Natural killer cell (primary cell): ENCODE measurements at regions not wholly inside any gene's neighbourhood (a gene's known extent, or its start where the extent isn't known, plus 50 kb on each side); places are given as distances from the start of the nearest gene placed in this dataset.

ENCODE experiments used
- ATAC-seq, 3 donors: fragments of 150-1000 bp in 2 of 3; fragments of 200-7000 bp in 1 of 3; cut with Tn5 transposase; 1 replicate in 1 of 3; 2 replicates in 2 of 3; pipeline ENCODE4 v1.10.0; 2021; ENCODE audit warnings: mild to moderate bottlenecking in 2 of 3, moderate library complexity in 2 of 3
- DNase-seq, 2 donors: peaks; one replicate each; pipeline versions ENCODE4 v3.0.0 to v3.0.0-alpha.2; 2013 to 2021; ENCODE audit warnings: mixed read lengths in 1 of 2
- H3K27ac ChIP-seq: one replicate; pipeline ENCODE4 v1.5.1; 2013; ENCODE audit warnings: mild to moderate bottlenecking, low read length
- H3K27me3 ChIP-seq: one replicate; pipeline ENCODE4 v1.6.1; 2013; ENCODE audit warnings: low read length; ENCODE audit not compliant: control insufficient read depth, insufficient read depth
- H3K36me3 ChIP-seq: one replicate; pipeline ENCODE4 v1.6.1; 2013; ENCODE audit warnings: low read length; ENCODE audit not compliant: control insufficient read depth, insufficient read depth
- H3K4me1 ChIP-seq: one replicate; pipeline ENCODE4 v1.6.1; 2013; ENCODE audit warnings: low read length; ENCODE audit not compliant: control insufficient read depth, insufficient read depth
- H3K4me3 ChIP-seq: one replicate; pipeline ENCODE4 v1.5.1; 2013; ENCODE audit warnings: low read length
- H3K9me3 ChIP-seq: one replicate; pipeline ENCODE4 v1.6.1; 2013; ENCODE audit warnings: low read length; ENCODE audit not compliant: control insufficient read depth, insufficient read depth
- H3K27ac Mint-ChIP-seq, 2 donors: one replicate each; pipeline ENCODE4 v1.8.0; 2022; ENCODE audit warnings: mild to moderate bottlenecking in 2 of 2, mixed read lengths in 2 of 2, moderate library complexity in 1 of 2
- H3K27me3 Mint-ChIP-seq, 2 donors: one replicate each; pipeline ENCODE4 v1.8.0; 2022; ENCODE audit warnings: low read depth in 2 of 2, mixed read lengths in 2 of 2
- H3K36me3 Mint-ChIP-seq: one replicate; pipeline ENCODE4 v1.8.0; 2022; ENCODE audit warnings: mixed read lengths
- H3K4me1 Mint-ChIP-seq, 2 donors: one replicate each; pipeline ENCODE4 v1.8.0; 2022; ENCODE audit warnings: mixed read lengths in 2 of 2
- H3K4me3 Mint-ChIP-seq: one replicate; pipeline ENCODE4 v1.8.0; 2022; ENCODE audit warnings: mild to moderate bottlenecking, moderate library complexity, mixed read lengths
- H3K9me3 Mint-ChIP-seq, 2 donors: one replicate each; pipeline ENCODE4 v1.8.0; 2022; ENCODE audit warnings: mixed read lengths in 2 of 2
- CTCF ChIP-seq: fragments of 200-600 bp; IDR thresholded peaks from one replicate; pipeline ENCODE4 v1.8.0; 2022; ENCODE audit warnings: antibody characterized with exemption
- whole genome bisulfite sequencing: methylation state at CpG from one replicate; pipeline ENCODE4 v1.1.7; 2013; ENCODE audit warnings: missing lambda C conversion rate; ENCODE audit not compliant: insufficient coverage; 5-methylcytosine and 5-hydroxymethylcytosine counted together
- intact Hi-C: fragments of 100-400 bp; cut with micrococcal nuclease; formaldehyde crosslinking; loops from one replicate; pipeline ENCODE4 v1.14.2; 2022

GRCh38 chr14:56860441-56860840, 50.2 kb upstream of the OTX2 start:
- Histone ChIP-seq H3K9me3 (no peaks in the 10 kb centered on the region), H3K27ac (no peak overlapping the region), H3K4me3 (no peak overlapping the region), H3K36me3 (no peaks in the 10 kb centered on the region), H3K4me1 (no peaks in the 10 kb centered on the region), H3K27me3 (no peaks in the 10 kb centered on the region)
- Mint-ChIP-seq H3K36me3 (no peaks in the 10 kb centered on the region), H3K4me1 (no peaks in the 10 kb centered on the region), H3K27me3 (peaks cover 16 to 28% of the 10 kb centered on the region in 2 donors), H3K9me3 (peaks cover 0 to 3% of the 10 kb centered on the region in 2 donors), H3K27ac (no peak overlapping the region), H3K4me3 (no peak overlapping the region)
- no peak for DNase-seq
- no peak for ATAC-seq
- TF ChIP-seq CTCF, result no peak
- 60% methylated on average over 4 of the region's 4 CpGs for WGBS
- intact Hi-C loops, result no loop called here
